ENCODE measurements at regions not wholly inside any gene's neighbourhood (a gene's known extent, or its start where the extent isn't known, plus 50 kb on each side); places are given as distances from the start of the nearest gene placed in this dataset.

- H3K4me1 ChIP-seq = no peaks in the 10 kb centered on the region
- no peaks in the 10 kb centered on the region for H3K36me3 ChIP-seq
- no peak for DNase-seq
- H3K9me3 ChIP-seq = no peaks in the 10 kb centered on the region
- no peak overlapping the region for H3K4me3 ChIP-seq (ENCODE audit: low read depth, low read length)
- no peak for TF ChIP-seq CTCF (IDR thresholded peaks at IDR 0.05; ENCODE audit: low read depth, low read length)
- no peaks in the 10 kb centered on the region for H3K27me3 ChIP-seq
Observed at GRCh38 chrX:20372533-20372932, 105.8 kb upstream of the RPS6KA3 start.

DNA sequence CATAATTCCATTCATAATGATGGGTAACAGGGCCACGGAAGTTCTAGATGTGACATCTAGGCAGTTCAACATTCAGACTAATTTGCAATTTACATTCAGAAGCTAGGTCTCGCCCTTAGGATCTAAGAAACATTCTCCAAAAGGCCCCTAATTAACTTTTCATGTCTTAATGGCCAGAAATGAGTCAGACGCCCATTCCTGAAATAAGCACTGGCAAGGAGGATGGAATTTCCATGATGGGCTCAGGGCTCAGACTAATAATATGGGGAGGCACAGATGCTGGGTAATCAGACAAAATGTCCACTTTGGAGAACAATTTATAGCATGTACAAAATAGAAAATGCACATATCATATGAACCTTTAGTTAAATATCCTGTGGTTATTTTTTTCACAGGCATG is 102.8 kb upstream of the RPS6KA3 start:
- no peak for DNase-seq
- no peak for TF ChIP-seq CTCF (IDR thresholded peaks at IDR 0.05; ENCODE audit: low read depth, low read length)
- no peaks in the 10 kb centered on the region for H3K27me3 ChIP-seq
- H3K36me3 ChIP-seq = no peaks in the 10 kb centered on the region
- no peaks in the 10 kb centered on the region for H3K4me1 ChIP-seq
- no peaks in the 10 kb centered on the region for H3K9me3 ChIP-seq
- no peak overlapping the region for H3K4me3 ChIP-seq (ENCODE audit: low read depth, low read length)

DNA sequence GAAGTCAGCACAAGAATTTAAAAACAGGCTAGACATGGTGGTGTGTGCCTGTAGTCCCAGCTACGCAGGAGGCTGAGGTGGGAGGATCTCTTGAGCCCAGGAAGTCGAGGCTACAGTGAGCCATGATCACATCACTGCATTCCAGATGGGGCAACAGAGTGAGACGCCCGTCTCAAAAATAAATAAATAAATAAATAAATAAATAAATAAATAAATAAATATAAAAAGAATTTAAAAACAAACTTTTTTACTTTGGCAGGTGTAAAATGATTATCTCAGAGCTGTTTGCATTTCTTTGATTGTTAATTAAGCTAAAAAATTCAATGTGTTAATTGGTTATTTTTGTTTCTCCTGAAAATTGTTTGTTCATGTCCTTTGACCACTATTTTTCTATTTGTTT is 97.5 kb upstream of the RPS6KA3 start:
- no peak overlapping the region for H3K4me3 ChIP-seq (ENCODE audit: low read depth, low read length)
- TF ChIP-seq CTCF (IDR thresholded peaks at IDR 0.05; ENCODE audit: low read depth, low read length) = no peak
- no peaks in the 10 kb centered on the region for H3K36me3 ChIP-seq
- no peaks in the 10 kb centered on the region for H3K27me3 ChIP-seq
- no peaks in the 10 kb centered on the region for H3K4me1 ChIP-seq
- no peaks in the 10 kb centered on the region for H3K9me3 ChIP-seq
- DNase-seq = no peak

GRCh38 chrX:20363275-20363674 is 96.6 kb upstream of the RPS6KA3 start:
- H3K4me3 ChIP-seq (ENCODE audit: low read depth, low read length) = no peak overlapping the region
- no peak for DNase-seq
- H3K27me3 ChIP-seq = no peaks in the 10 kb centered on the region
- no peak for TF ChIP-seq CTCF (IDR thresholded peaks at IDR 0.05; ENCODE audit: low read depth, low read length)
- no peaks in the 10 kb centered on the region for H3K9me3 ChIP-seq
- no peaks in the 10 kb centered on the region for H3K4me1 ChIP-seq
- no peaks in the 10 kb centered on the region for H3K36me3 ChIP-seq

DNA sequence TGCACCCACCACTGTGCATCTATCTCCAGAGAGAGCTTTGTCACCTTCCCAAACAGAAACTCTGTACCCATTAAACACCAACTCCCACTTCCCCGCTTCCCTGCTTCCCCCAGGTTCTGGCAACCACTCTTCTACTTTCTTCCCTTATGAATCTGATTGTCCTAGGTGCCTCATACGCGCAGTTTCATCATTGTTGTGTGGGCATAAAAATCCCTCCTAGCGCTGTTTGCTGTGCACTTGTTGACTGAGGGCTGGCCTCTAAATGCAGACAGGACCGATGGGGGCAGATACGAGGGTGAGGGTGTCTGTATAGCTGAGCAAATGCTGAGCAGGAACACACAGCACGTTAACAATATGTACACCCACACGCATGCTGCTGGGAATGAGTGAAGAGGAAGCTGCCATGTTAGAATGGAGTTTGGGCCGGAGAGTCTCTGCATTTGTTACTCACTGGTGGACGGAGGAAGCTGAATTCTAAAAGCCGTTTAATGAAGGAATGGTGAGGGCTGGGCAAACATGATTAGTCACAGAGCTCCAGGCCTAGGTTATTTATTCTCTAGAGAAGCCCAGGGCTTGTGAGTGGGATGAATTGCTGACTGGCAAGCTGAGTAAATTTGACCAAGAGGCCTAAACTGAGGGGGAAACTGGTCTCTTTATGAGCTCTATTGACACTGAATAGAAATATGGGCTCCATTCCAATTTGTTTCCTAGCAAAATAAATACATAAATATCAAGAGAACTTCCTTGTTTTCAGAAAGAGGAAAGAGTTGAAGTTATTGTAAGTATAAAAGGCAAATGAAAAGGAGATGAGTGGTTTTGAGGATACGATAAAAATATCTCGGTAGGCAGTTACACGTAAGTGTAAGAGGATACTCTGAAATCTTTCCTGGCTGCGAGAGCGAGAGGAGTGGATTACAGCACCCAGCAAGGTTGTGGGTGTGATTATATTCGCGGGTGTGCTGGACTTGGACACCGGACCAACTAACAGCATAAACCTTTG is 95.9 kb upstream of the RPS6KA3 start:
- H3K4me1 ChIP-seq = no peaks in the 10 kb centered on the region
- no peaks in the 10 kb centered on the region for H3K9me3 ChIP-seq
- H3K36me3 ChIP-seq = no peaks in the 10 kb centered on the region
- H3K4me3 ChIP-seq (ENCODE audit: low read depth, low read length) = no peak overlapping the region
- no peak for TF ChIP-seq CTCF (IDR thresholded peaks at IDR 0.05; ENCODE audit: low read depth, low read length)
- DNase-seq = no peak
- H3K27me3 ChIP-seq = no peaks in the 10 kb centered on the region

GRCh38 chrX:20361890-20362262 is 95.2 kb upstream of the RPS6KA3 start:
- Histone ChIP-seq H3K9me3 (no peaks in the 10 kb centered on the region), H3K4me3 (ENCODE audit: low read depth, low read length) (no peak overlapping the region), H3K36me3 (no peaks in the 10 kb centered on the region), H3K27me3 (no peaks in the 10 kb centered on the region), H3K4me1 (no peaks in the 10 kb centered on the region)
- no peak for TF ChIP-seq CTCF (IDR thresholded peaks at IDR 0.05; ENCODE audit: low read depth, low read length)
- no peak for DNase-seq
